CD14-positive monocyte (primary cell): ENCODE measurements at regions not wholly inside any gene's neighbourhood (a gene's known extent, or its start where the extent isn't known, plus 50 kb on each side); places are given as distances from the start of the nearest gene placed in this dataset.
"Not testable (repeated sequence)": the region's sequence is repeated elsewhere in the genome, so short reads cannot be mapped to it uniquely, and the experiment has no call there.

Experiments used
- DNase-seq, 3 donors: peaks; one replicate each; pipeline ENCODE4 v3.0.0-alpha.2; 2011 to 2022
- H2AFZ ChIP-seq: 2 replicates; pipeline ENCODE4 v1.6.0; 2012; ENCODE audit warnings: mild to moderate bottlenecking, low read depth, low read length, inconsistent platforms; ENCODE audit not compliant: insufficient read depth, poor library complexity, severe bottlenecking
- H3K27ac ChIP-seq, 2 donors: 1 replicate in 1 of 2; 2 replicates in 1 of 2; pipeline ENCODE4 v1.5.1; 2012 to 2013; ENCODE audit warnings: low read length in 2 of 2, control low read depth in 1 of 2, inconsistent platforms in 1 of 2, low read depth in 1 of 2, mild to moderate bottlenecking in 1 of 2
- H3K27me3 ChIP-seq, 2 donors: one replicate each; pipeline versions ENCODE4 v1.6.0 to v1.6.1; 2011 to 2013; ENCODE audit warnings: low read length in 2 of 2; ENCODE audit not compliant: control insufficient read depth in 2 of 2, insufficient read depth in 2 of 2
- H3K36me3 ChIP-seq, 2 donors: replicated peaks in 1 of 2; 1 replicate in 1 of 2; 2 replicates in 1 of 2; pipeline versions ENCODE4 v1.5.1 to v1.6.1; 2012 to 2013; ENCODE audit warnings: low read length in 2 of 2, control low read depth in 1 of 2, inconsistent platforms in 1 of 2, mild to moderate bottlenecking in 1 of 2; ENCODE audit not compliant: insufficient read depth in 2 of 2, control insufficient read depth in 1 of 2
- H3K4me1 ChIP-seq, 2 donors: 1 replicate in 1 of 2; 2 replicates in 1 of 2; pipeline versions ENCODE4 v1.5.1 to v1.6.1; 2012 to 2013; ENCODE audit warnings: low read length in 2 of 2, control low read depth in 1 of 2, inconsistent platforms in 1 of 2, mild to moderate bottlenecking in 1 of 2, moderate library complexity in 1 of 2; ENCODE audit not compliant: insufficient read depth in 2 of 2, control insufficient read depth in 1 of 2
- H3K4me2 ChIP-seq: replicated peaks from 2 replicates; pipeline ENCODE3; 2012; ENCODE audit warnings: low read length, moderate library complexity, mild to moderate bottlenecking; ENCODE audit not compliant: poor library complexity, severe bottlenecking; ENCODE audit errors: extremely low read depth
- H3K4me3 ChIP-seq, 3 experiments: fragments of 200-600 bp in 1 of 3; sonication (generic) in 1 of 3; replicated peaks in 1 of 3; 1 replicate in 2 of 3; 2 replicates in 1 of 3; pipeline ENCODE4 v1.5.1; 2011 to 2013; ENCODE audit warnings: low read length in 3 of 3, mild to moderate bottlenecking in 3 of 3, control low read depth in 2 of 3, low read depth in 2 of 3, inconsistent platforms in 1 of 3, moderate library complexity in 1 of 3
- H3K79me2 ChIP-seq: 2 replicates; pipeline ENCODE4 v1.6.0; 2012; ENCODE audit warnings: mild to moderate bottlenecking, control low read depth, inconsistent platforms, low read length, moderate library complexity; ENCODE audit not compliant: insufficient read depth
- H3K9ac ChIP-seq: 2 replicates; pipeline ENCODE4 v1.6.0; 2017; ENCODE audit warnings: low read length, mild to moderate bottlenecking; ENCODE audit not compliant: insufficient read depth, poor library complexity, severe bottlenecking
- H3K9me3 ChIP-seq, 2 donors: replicated peaks in 1 of 2; 1 replicate in 1 of 2; 2 replicates in 1 of 2; pipeline versions ENCODE4 v1.5.1 to v1.6.1; 2012 to 2013; ENCODE audit warnings: low read length in 2 of 2, control low read depth in 1 of 2; ENCODE audit not compliant: control insufficient read depth in 1 of 2, insufficient read depth in 1 of 2
- H4K20me1 ChIP-seq: 2 replicates; pipeline ENCODE4 v1.6.0; 2012; ENCODE audit warnings: mild to moderate bottlenecking, low read length, control low read depth, moderate library complexity; ENCODE audit not compliant: insufficient read depth
- H3K27ac Mint-ChIP-seq, 7 donors: one replicate each; pipeline ENCODE4 v1.8.0; 2020; ENCODE audit warnings: mild to moderate bottlenecking in 7 of 7, mixed read lengths in 7 of 7, moderate library complexity in 6 of 7, inconsistent platforms in 2 of 7
- H3K27me3 Mint-ChIP-seq, 3 donors: one replicate each; pipeline ENCODE4 v1.8.0; 2021 to 2022; ENCODE audit warnings: low read depth in 3 of 3, mild to moderate bottlenecking in 3 of 3, mixed read lengths in 3 of 3, moderate library complexity in 3 of 3, inconsistent platforms in 1 of 3
- H3K36me3 Mint-ChIP-seq, 2 donors: one replicate each; pipeline ENCODE4 v1.8.0; 2020; ENCODE audit warnings: mixed read lengths in 2 of 2, inconsistent platforms in 1 of 2, mild to moderate bottlenecking in 1 of 2
- H3K4me1 Mint-ChIP-seq: one replicate; pipeline ENCODE4 v1.8.0; 2020; ENCODE audit warnings: mild to moderate bottlenecking, mixed read lengths
- H3K4me3 Mint-ChIP-seq, 2 donors: one replicate each; pipeline ENCODE4 v1.8.0; 2020; ENCODE audit warnings: mild to moderate bottlenecking in 2 of 2, mixed read lengths in 2 of 2, moderate library complexity in 1 of 2
- H3K9me3 Mint-ChIP-seq, 7 donors: one replicate each; pipeline ENCODE4 v1.8.0; 2020 to 2022; ENCODE audit warnings: mixed read lengths in 7 of 7, mild to moderate bottlenecking in 6 of 7, moderate library complexity in 6 of 7, inconsistent platforms in 2 of 7
- CTCF ChIP-seq: fragments of 200-600 bp; IDR thresholded peaks from one replicate; pipeline ENCODE4 v1.8.0; 2022; ENCODE audit warnings: antibody characterized with exemption, mild to moderate bottlenecking
- WGBS: methylation state at CpG from one replicate; pipeline ENCODE4 v1.1.5; 2013; ENCODE audit warnings: missing lambda C conversion rate; ENCODE audit not compliant: insufficient coverage; 5-methylcytosine and 5-hydroxymethylcytosine counted together
- intact Hi-C, 2 donors: fragments of 100-400 bp; cut with micrococcal nuclease; formaldehyde crosslinking; loops; one replicate each; pipeline versions ENCODE4 v1.15.0 to v1.15.1; 2023

- no peak for DNase-seq
- Histone ChIP-seq H3K4me2 (no peak overlapping the region), H2AFZ (no peak overlapping the region), H3K9ac (no peak overlapping the region), H3K27me3 (no peaks in the 10 kb centered on the region), H3K27ac (no peak overlapping the region), H3K4me3 (no peak overlapping the region), H3K9me3 (no peaks in the 10 kb centered on the region), H4K20me1 (no peaks in the 10 kb centered on the region), H3K79me2 (no peaks in the 10 kb centered on the region), H3K36me3 (no peaks in the 10 kb centered on the region), H3K4me1 (peaks cover 0 to 8% of the 10 kb centered on the region in 2 donors)
- no peak for TF ChIP-seq CTCF
- peaks cover 3 to 12% (median 8%) of the 10 kb centered on the region in 3 donors for H3K27me3 Mint-ChIP-seq
- intact Hi-C loops: no loop called here
- H3K4me3 Mint-ChIP-seq: no peak overlapping the region
- H3K4me1 Mint-ChIP-seq: peaks cover 10% of the 10 kb centered on the region
- peaks cover 0 to 5% (median 0%) of the 10 kb centered on the region in 7 donors for H3K9me3 Mint-ChIP-seq
- H3K36me3 Mint-ChIP-seq: peaks cover 3% of the 10 kb centered on the region in 2 donors
- no peak overlapping the region for H3K27ac Mint-ChIP-seq
- WGBS: 93% methylated on average over 10 of the region's 16 CpGs
These were observed 186.0 kb upstream of the ZNF469 start for GRCh38 chr16:88196471-88197400.

- Histone ChIP-seq H3K9ac (no peak overlapping the region), H3K4me3 (no peak overlapping the region), H3K27ac (no peak overlapping the region), H3K4me2 (no peak overlapping the region), H3K79me2 (no peaks in the 10 kb centered on the region), H4K20me1 (no peaks in the 10 kb centered on the region), H3K27me3 (no peaks in the 10 kb centered on the region), H3K4me1 (peaks cover 0 to 8% of the 10 kb centered on the region in 2 donors), H3K9me3 (no peaks in the 10 kb centered on the region), H2AFZ (no peak overlapping the region), H3K36me3 (no peaks in the 10 kb centered on the region)
- intact Hi-C loops: no loop called here
- H3K9me3 Mint-ChIP-seq: peaks cover 0 to under 1% (median 0%) of the 10 kb centered on the region in 7 donors
- 98% methylated on average over 8 of the region's 20 CpGs for WGBS
- DNase-seq: no peak
- H3K4me3 Mint-ChIP-seq: no peak overlapping the region
- H3K27ac Mint-ChIP-seq: no peak overlapping the region
- H3K27me3 Mint-ChIP-seq: peaks cover 3 to 12% (median 8%) of the 10 kb centered on the region in 3 donors
- no peaks in the 10 kb centered on the region for H3K36me3 Mint-ChIP-seq
- TF ChIP-seq CTCF: no peak
- peaks cover 10% of the 10 kb centered on the region for H3K4me1 Mint-ChIP-seq
These were observed 185.0 kb upstream of the ZNF469 start for GRCh38 chr16:88197481-88198456.

- H3K79me2 ChIP-seq, H3K36me3 ChIP-seq, H3K9me3 Mint-ChIP-seq, H3K4me1 ChIP-seq, H3K9ac ChIP-seq, H3K4me3 ChIP-seq, H4K20me1 ChIP-seq, H2AFZ ChIP-seq, H3K4me2 ChIP-seq, H3K9me3 ChIP-seq, H3K36me3 Mint-ChIP-seq, H3K27me3 ChIP-seq, intact Hi-C loops, H3K27ac ChIP-seq, H3K27ac Mint-ChIP-seq, H3K4me3 Mint-ChIP-seq, DNase-seq, H3K4me1 Mint-ChIP-seq: not testable (repeated sequence)
- peaks cover 5 to 13% (median 8%) of the 10 kb centered on the region in 3 donors for H3K27me3 Mint-ChIP-seq
- WGBS: 91% methylated on average over 10 of the region's 26 CpGs
These were observed 184.1 kb upstream of the ZNF469 start for GRCh38 chr16:88198457-88199295.
